Right lobe of liver (tissue), 6 donors: ENCODE measurements at regions not wholly inside any gene's neighbourhood (a gene's known extent, or its start where the extent isn't known, plus 50 kb on each side); places are given as distances from the start of the nearest gene placed in this dataset.

Experiments used
- ATAC-seq, 4 donors: fragments of 200-7000 bp; cut with Tn5 transposase; one replicate each; pipeline ENCODE4 v1.9.1; 2020; ENCODE audit warnings: mild to moderate bottlenecking in 4 of 4, moderate library complexity in 4 of 4
- DNase-seq, 3 donors: peaks; one replicate each; pipeline ENCODE4 v3.0.0-alpha.2; 2020
- H3K27ac ChIP-seq, 3 donors: fragments of 200-600 bp; one replicate each; pipeline ENCODE4 v1.8.0; 2022
- H3K27me3 ChIP-seq, 2 donors: fragments of 200-600 bp; one replicate each; pipeline ENCODE4 v1.8.0; 2022
- H3K36me3 ChIP-seq, 4 donors: fragments of 200-600 bp; sonication (generic) in 1 of 4; one replicate each; pipeline versions ENCODE4 v1.5.1 to v1.8.0; 2017 to 2022; ENCODE audit warnings: control low read depth in 1 of 4
- H3K4me1 ChIP-seq, 4 donors: fragments of 200-600 bp; sonication (generic) in 1 of 4; one replicate each; pipeline versions ENCODE4 v1.5.1 to v1.8.0; 2017 to 2022; ENCODE audit warnings: control low read depth in 1 of 4
- H3K4me3 ChIP-seq, 3 donors: fragments of 200-600 bp; one replicate each; pipeline ENCODE4 v1.8.0; 2022
- H3K9me3 ChIP-seq, 4 donors: fragments of 200-600 bp; sonication (generic) in 1 of 4; one replicate each; pipeline versions ENCODE4 v1.5.1 to v1.8.0; 2017 to 2022; ENCODE audit warnings: control low read depth in 1 of 4
- CTCF ChIP-seq, 4 donors: fragments of 200-600 bp in 3 of 4; fragments of 450-650 bp in 1 of 4; IDR thresholded peaks; one replicate each; pipeline versions ENCODE4 v1.5.1 to v1.8.0; 2016 to 2022; ENCODE audit warnings: antibody characterized with exemption in 4 of 4, mild to moderate bottlenecking in 2 of 4
- POLR2A ChIP-seq: fragments of 450-650 bp; IDR thresholded peaks from one replicate; pipeline ENCODE4 v1.6.1; 2017; ENCODE audit warnings: antibody characterized with exemption, mild to moderate bottlenecking
- WGBS: methylation state at CpG from one replicate; pipeline ENCODE4 v1.1.6; 2018; ENCODE audit warnings: low coverage, low lambda C conversion rate; ENCODE audit not compliant: insufficient coverage; ENCODE audit errors: missing lambda C conversion rate; 5-methylcytosine and 5-hydroxymethylcytosine counted together
- intact Hi-C, 2 donors: fragments of 100-400 bp; cut with DNase I; formaldehyde crosslinking; loops; one replicate each; pipeline versions ENCODE4 v1.11.2 to v1.14.1; 2022
- donor health status: DM: no; HTN: yes; CAD: no.
- donor health status: DM: no; HTN: no; CAD: no.
- donor health status: DM: no; HTN: no; CAD: no.
- donor health status: DM: no; HTN: yes; CAD: no.
- donor health status: DM: no; HTN: yes; CAD: no.

GRCh38 chr4:17246656-17247055, 265.2 kb downstream of the QDPR start:
- TF ChIP-seq CTCF (IDR thresholded peaks at IDR 0.05) (no peak), POLR2A (no peak)
- no peaks in the 10 kb centered on the region for H3K4me1 ChIP-seq
- no peaks in the 10 kb centered on the region for H3K9me3 ChIP-seq
- no peak overlapping the region for H3K4me3 ChIP-seq
- no peaks in the 10 kb centered on the region for H3K27me3 ChIP-seq
- H3K27ac ChIP-seq = no peak overlapping the region
- ATAC-seq (no peak), DNase-seq (no peak)
- WGBS = 26% methylated on average over 2 of the region's 2 CpGs
- H3K36me3 ChIP-seq = no peaks in the 10 kb centered on the region
- intact Hi-C loops = no loop called here

GRCh38 chr4:17241835-17242234, 270.1 kb downstream of the QDPR start:
- intact Hi-C loops = no loop called here
- Histone ChIP-seq H3K4me3 (no peak overlapping the region), H3K9me3 (no peaks in the 10 kb centered on the region), H3K27me3 (no peaks in the 10 kb centered on the region), H3K27ac (no peak overlapping the region), H3K36me3 (no peaks in the 10 kb centered on the region), H3K4me1 (no peaks in the 10 kb centered on the region)
- DNase-seq (no peak), ATAC-seq (no peak)
- TF ChIP-seq POLR2A = no peak
- no peak for TF ChIP-seq CTCF (IDR thresholded peaks at IDR 0.05)
- 65% methylated on average over 1 of the region's 1 CpG for WGBS

- ATAC-seq (no peak), DNase-seq (no peak)
- Histone ChIP-seq H3K4me3 (no peak overlapping the region), H3K4me1 (no peaks in the 10 kb centered on the region), H3K36me3 (no peaks in the 10 kb centered on the region), H3K27ac (no peak overlapping the region), H3K27me3 (no peaks in the 10 kb centered on the region), H3K9me3 (no peaks in the 10 kb centered on the region)
- TF ChIP-seq CTCF (IDR thresholded peaks at IDR 0.05) (no peak), POLR2A (no peak)
- WGBS = 65% methylated on average over 6 of the region's 6 CpGs
- intact Hi-C loops = no loop called here
Measured at GRCh38 chr4:17238633-17239032, 273.3 kb downstream of the QDPR start.

- Histone ChIP-seq H3K4me1 (no peaks in the 10 kb centered on the region), H3K27me3 (no peaks in the 10 kb centered on the region), H3K9me3 (no peaks in the 10 kb centered on the region), H3K4me3 (no peak overlapping the region), H3K27ac (no peak overlapping the region), H3K36me3 (no peaks in the 10 kb centered on the region)
- WGBS = 69% methylated on average over 1 of the region's 1 CpG
- DNase-seq (no peak), ATAC-seq (no peak)
- intact Hi-C loops = no loop called here
- no peak for TF ChIP-seq CTCF (IDR thresholded peaks at IDR 0.05)
- TF ChIP-seq POLR2A = no peak
Measured at GRCh38 chr4:17236686-17237085, 275.2 kb downstream of the QDPR start.

DNA sequence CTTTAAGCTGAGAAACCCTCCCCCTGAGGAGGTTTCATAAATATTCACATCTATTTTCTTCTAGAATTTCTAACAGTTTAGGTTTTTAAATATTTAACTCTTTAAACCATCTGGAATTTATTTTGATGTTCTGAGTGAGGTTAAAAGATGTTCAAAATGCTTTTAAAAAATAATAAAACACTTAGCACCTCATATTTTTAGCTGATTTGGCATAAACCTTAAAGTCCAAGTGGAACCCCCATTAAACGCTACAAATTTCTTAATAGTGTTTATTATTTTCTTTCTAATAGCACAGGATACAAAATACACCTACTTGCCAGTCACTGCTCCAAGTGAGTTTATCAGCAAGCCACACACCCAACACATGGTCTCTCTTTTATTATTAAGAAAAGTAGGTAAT, 277.2 kb downstream of the QDPR start:
- Histone ChIP-seq H3K27me3 (no peaks in the 10 kb centered on the region), H3K4me3 (no peak overlapping the region), H3K9me3 (no peaks in the 10 kb centered on the region), H3K36me3 (no peaks in the 10 kb centered on the region), H3K27ac (no peak overlapping the region), H3K4me1 (no peaks in the 10 kb centered on the region)
- TF ChIP-seq CTCF (IDR thresholded peaks at IDR 0.05) = no peak
- no peak for TF ChIP-seq POLR2A
- ATAC-seq (no peak), DNase-seq (no peak)
- intact Hi-C loops = no loop called here
- WGBS = 90% methylated on average over 1 of the region's 1 CpG
